ENCODE measurements at regions not wholly inside any gene's neighbourhood (a gene's known extent, or its start where the extent isn't known, plus 50 kb on each side); places are given as distances from the start of the nearest gene placed in this dataset.

GRCh38 chr6:120951258-120951657 lies 383.0 kb downstream of the TBC1D32 start:
- no peak for TF ChIP-seq FIP1L1 (IDR thresholded peaks at IDR 0.05; ENCODE audit: low read depth, low read length, poor library complexity, severe bottlenecking)
- no peak for TF ChIP-seq IRF1 (CRISPR knock-in tag; IDR thresholded peaks at IDR 0.05; ENCODE audit: borderline replicate concordance)
- no peak for TF ChIP-seq ZNF282 (CRISPR knock-in tag; IDR thresholded peaks at IDR 0.05)
- TF ChIP-seq BRF2 (IDR thresholded peaks at IDR 0.05; ENCODE audit: borderline replicate concordance, insufficient read depth, insufficient read length) = no peak
- no peak for TF ChIP-seq RBM22 (IDR thresholded peaks at IDR 0.05; ENCODE audit: low read depth, low read length, poor library complexity, severe bottlenecking)
- no peak for TF ChIP-seq E2F8 (IDR thresholded peaks at IDR 0.05; ENCODE audit: low read depth, partially characterized antibody)
- TF ChIP-seq TAF15 (IDR thresholded peaks at IDR 0.05; ENCODE audit: low read depth, low read length) = no peak

More at GRCh38 chr6:120951258-120951657, 383.0 kb downstream of the TBC1D32 start:
- Histone ChIP-seq H3K36me3 (ENCODE audit: control insufficient read depth, insufficient read depth, low read length) (no peaks in the 10 kb centered on the region), H3K27ac (ENCODE audit: extremely low read depth, low read depth, low read length) (no peak overlapping the region), H3K27me3 (ENCODE audit: control insufficient read depth in 2 of 2, insufficient read depth in 2 of 2, low read length in 2 of 2) (no peaks in the 10 kb centered on the region), H3K4me3 (no peak overlapping the region), H3K79me2 (ENCODE audit: control insufficient read depth, insufficient read depth, low read length) (no peaks in the 10 kb centered on the region), H3K9me1 (ENCODE audit: control insufficient read depth, insufficient read depth, low read length) (no peaks in the 10 kb centered on the region), H3K9me3 (replicated peaks; ENCODE audit: control insufficient read depth, insufficient read depth, low read depth, low read length) (no peaks in the 10 kb centered on the region), H3K4me1 (replicated peaks in 1 of 2; ENCODE audit: control insufficient read depth in 2 of 2, insufficient read depth in 2 of 2, low read length in 2 of 2) (no peaks in the 10 kb centered on the region), H3K9ac (ENCODE audit: insufficient read depth in 1 of 2, low read depth in 2 of 2, low read length in 2 of 2) (no peak overlapping the region), H2AFZ (ENCODE audit: low read depth, low read length) (no peak overlapping the region), H4K20me1 (replicated peaks; ENCODE audit: control insufficient read depth, insufficient read depth, low read length) (no peaks in the 10 kb centered on the region), H3K4me2 (ENCODE audit: insufficient read depth, low read length) (no peak overlapping the region)
- 0% methylated on average over 3 of the region's 3 CpGs for WGBS (ENCODE audit: insufficient coverage, low coverage, missing lambda C conversion rate)
- no TSS peak for BruUV-seq (replicated peaks)
- intact Hi-C loops (cut with micrococcal nuclease) = no loop called here
- ChIA-PET CTCF (ENCODE audit: low intra/inter-chr PET ratio) (no interaction called here), POLR2A (no interaction called here)
- FAIRE-seq = no peak
- no peak for DNase-seq (ENCODE audit: extremely low read depth in 1 of 4, low spot score in 3 of 4)
- in situ Hi-C loops (cut with MboI) = no loop called here
- no peak for ATAC-seq
